ENCODE measurements at regions not wholly inside any gene's neighbourhood (a gene's known extent, or its start where the extent isn't known, plus 50 kb on each side); places are given as distances from the start of the nearest gene placed in this dataset.

GRCh38 chr17:33809748-33810147 lies 445.3 kb upstream of the CCL2 start:
- DNase-seq (ENCODE audit: extremely low read depth, low read depth) = no peak

GRCh38 chr17:33811004-33811760 lies 443.9 kb upstream of the CCL2 start:
- DNase-seq (ENCODE audit: extremely low read depth, low read depth) = no peak

GRCh38 chr17:33811984-33812577 lies 443.0 kb upstream of the CCL2 start:
- no peak for DNase-seq (ENCODE audit: extremely low read depth, low read depth)

- DNase-seq (ENCODE audit: extremely low read depth, low read depth) = no peak
Observed at GRCh38 chr17:33814852-33815251, 440.2 kb upstream of the CCL2 start.

- DNase-seq (ENCODE audit: extremely low read depth, low read depth) = no peak
Observed at GRCh38 chr17:33816036-33816435, 439.0 kb upstream of the CCL2 start.

- DNase-seq (ENCODE audit: extremely low read depth, low read depth) = no peak
Observed at GRCh38 chr17:33816842-33817617, 438.1 kb upstream of the CCL2 start.

GRCh38 chr17:33819539-33819938 lies 435.5 kb upstream of the CCL2 start:
- no peak for DNase-seq (ENCODE audit: extremely low read depth, low read depth)

- DNase-seq (ENCODE audit: extremely low read depth, low read depth) = no peak
Observed at GRCh38 chr17:33832262-33832661, 422.8 kb upstream of the CCL2 start.

- no peak for DNase-seq (ENCODE audit: extremely low read depth, low read depth)
Observed at GRCh38 chr17:33837281-33837680, 417.8 kb upstream of the CCL2 start.

GRCh38 chr17:33838281-33838680 lies 416.8 kb upstream of the CCL2 start:
- DNase-seq (ENCODE audit: extremely low read depth, low read depth) = no peak

GRCh38 chr17:33847900-33848299 lies 407.2 kb upstream of the CCL2 start:
- no peak for DNase-seq (ENCODE audit: extremely low read depth, low read depth)

- no peak for DNase-seq (ENCODE audit: extremely low read depth, low read depth)
Observed at GRCh38 chr17:33848433-33848832, 406.7 kb upstream of the CCL2 start.

- no peak for DNase-seq (ENCODE audit: extremely low read depth, low read depth)
Observed at GRCh38 chr17:33854596-33854995, 400.5 kb upstream of the CCL2 start.

GRCh38 chr17:33858121-33858520 lies 397.0 kb upstream of the CCL2 start:
- no peak for DNase-seq (ENCODE audit: extremely low read depth, low read depth)

- DNase-seq (ENCODE audit: extremely low read depth, low read depth) = no peak
Observed at GRCh38 chr17:33858682-33859081, 396.4 kb upstream of the CCL2 start.

- DNase-seq (ENCODE audit: extremely low read depth, low read depth) = no peak
Observed at GRCh38 chr17:33862772-33863602, 392.1 kb upstream of the CCL2 start.

GRCh38 chr17:33864758-33865229 lies 390.3 kb upstream of the CCL2 start:
- no peak for DNase-seq (ENCODE audit: extremely low read depth, low read depth)

- no peak for DNase-seq (ENCODE audit: extremely low read depth, low read depth)
Observed at GRCh38 chr17:33868899-33869298, 386.2 kb upstream of the CCL2 start.

GRCh38 chr17:33870936-33871335 lies 384.1 kb upstream of the CCL2 start:
- DNase-seq (ENCODE audit: extremely low read depth, low read depth) = no peak

GRCh38 chr17:33871720-33872540 lies 383.2 kb upstream of the CCL2 start:
- DNase-seq (ENCODE audit: extremely low read depth, low read depth) = no peak

All from NCI-H460 (cell line).